Transverse colon (tissue), 3 donors: ENCODE measurements at regions not wholly inside any gene's neighbourhood (a gene's known extent, or its start where the extent isn't known, plus 50 kb on each side); places are given as distances from the start of the nearest gene placed in this dataset.

Experiments
- CTCF ChIP-seq, 5 experiments: fragments of 200-600 bp in 3 of 5; fragments of 450-650 bp in 2 of 5; sonication (generic) in 3 of 5; IDR thresholded peaks; 1 replicate in 2 of 5; 2 replicates in 3 of 5; pipeline ENCODE4 v1.5.1; 2016 to 2017; ENCODE audit warnings: antibody characterized with exemption in 5 of 5, inconsistent platforms in 3 of 5, mild to moderate bottlenecking in 2 of 5, moderate library complexity in 1 of 5
- POLR2A ChIP-seq: fragments of 450-650 bp; IDR thresholded peaks from one replicate; pipeline ENCODE4 v1.6.1; 2016; ENCODE audit warnings: antibody characterized with exemption, mild to moderate bottlenecking, moderate library complexity

- TF ChIP-seq CTCF (IDR thresholded peaks at IDR 0.05): no peak
- TF ChIP-seq POLR2A: no peak
Measured at GRCh38 chr13:73911361-73911760, 222.8 kb downstream of the KLF12 start.
